HL-60 (cell line): ENCODE measurements at regions not wholly inside any gene's neighbourhood (a gene's known extent, or its start where the extent isn't known, plus 50 kb on each side); places are given as distances from the start of the nearest gene placed in this dataset.

Source experiments
- DNase-seq, 2 experiments: peaks; one replicate each; pipeline ENCODE4 v3.0.0-alpha.2; 2010 to 2020; ENCODE audit warnings: low read depth in 1 of 2, low spot score in 1 of 2
- H3K27ac ChIP-seq: fragments of 250-450 bp; sonication (Bioruptor Pico); replicated peaks from 2 replicates; pipeline ENCODE4 v1.5.1; 2020; ENCODE audit warnings: mild to moderate bottlenecking, moderate library complexity
- H3K27me3 ChIP-seq: fragments of 250-450 bp; sonication (Bioruptor Pico); 2 replicates; pipeline ENCODE4 v1.5.1; 2021; ENCODE audit warnings: mild to moderate bottlenecking, moderate library complexity; ENCODE audit not compliant: insufficient read depth, poor library complexity, severe bottlenecking
- H3K4me3 ChIP-seq: replicated peaks from 2 replicates; pipeline ENCODE4 v1.5.1; 2011; ENCODE audit warnings: mild to moderate bottlenecking, control low read depth, low read length; ENCODE audit not compliant: insufficient read depth
- GABPA ChIP-seq: IDR thresholded peaks from 2 replicates; pipeline ENCODE4 v1.6.1; 2012; ENCODE audit warnings: low read depth
- POLR2AphosphoS5 ChIP-seq: IDR thresholded peaks from 2 replicates; pipeline ENCODE4 v1.6.1; 2012; ENCODE audit warnings: low read depth
- SPI1 ChIP-seq: IDR thresholded peaks from 2 replicates; pipeline ENCODE4 v1.6.1; 2012; ENCODE audit warnings: low read depth, mild to moderate bottlenecking, borderline replicate concordance
- TF ChIP-seq, protein P1 (sequence below): IDR thresholded peaks from one replicate; pipeline ENCODE4 v1.5.1; 2011; ENCODE audit warnings: low read length, control low read depth, inconsistent platforms; ENCODE audit not compliant: insufficient read depth
- TF ChIP-seq, protein P2 (sequence below): IDR thresholded peaks from 2 replicates; pipeline ENCODE4 v1.6.1; 2012; ENCODE audit warnings: low read depth; ENCODE audit not compliant: insufficient replicate concordance

DNA sequence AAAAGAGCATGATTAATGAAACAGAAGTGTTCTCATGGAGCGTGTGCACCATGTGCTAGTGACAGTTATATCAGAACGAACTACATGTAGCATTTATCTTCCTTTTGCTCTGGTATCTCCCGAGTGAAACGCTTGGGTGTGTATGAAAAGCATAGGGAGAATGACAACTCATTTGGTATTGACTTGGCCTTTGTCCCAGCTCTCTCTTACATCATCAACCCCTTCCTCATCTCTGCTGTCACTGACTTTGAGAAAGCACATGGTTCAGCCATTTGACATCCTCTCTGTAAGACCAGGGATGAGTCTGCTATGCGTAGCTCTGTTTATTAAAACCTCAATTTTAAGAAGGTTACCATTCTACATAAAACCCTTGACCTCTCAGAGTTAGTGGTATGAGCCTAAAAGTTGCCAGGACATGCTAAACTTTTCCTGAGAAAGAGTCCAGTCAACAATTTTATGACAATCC is 201.0 kb downstream of the NRIP1 start:
- no peak overlapping the region for H3K27ac ChIP-seq
- no peak for TF ChIP-seq SPI1
- H3K4me3 ChIP-seq = no peak overlapping the region

DNA sequence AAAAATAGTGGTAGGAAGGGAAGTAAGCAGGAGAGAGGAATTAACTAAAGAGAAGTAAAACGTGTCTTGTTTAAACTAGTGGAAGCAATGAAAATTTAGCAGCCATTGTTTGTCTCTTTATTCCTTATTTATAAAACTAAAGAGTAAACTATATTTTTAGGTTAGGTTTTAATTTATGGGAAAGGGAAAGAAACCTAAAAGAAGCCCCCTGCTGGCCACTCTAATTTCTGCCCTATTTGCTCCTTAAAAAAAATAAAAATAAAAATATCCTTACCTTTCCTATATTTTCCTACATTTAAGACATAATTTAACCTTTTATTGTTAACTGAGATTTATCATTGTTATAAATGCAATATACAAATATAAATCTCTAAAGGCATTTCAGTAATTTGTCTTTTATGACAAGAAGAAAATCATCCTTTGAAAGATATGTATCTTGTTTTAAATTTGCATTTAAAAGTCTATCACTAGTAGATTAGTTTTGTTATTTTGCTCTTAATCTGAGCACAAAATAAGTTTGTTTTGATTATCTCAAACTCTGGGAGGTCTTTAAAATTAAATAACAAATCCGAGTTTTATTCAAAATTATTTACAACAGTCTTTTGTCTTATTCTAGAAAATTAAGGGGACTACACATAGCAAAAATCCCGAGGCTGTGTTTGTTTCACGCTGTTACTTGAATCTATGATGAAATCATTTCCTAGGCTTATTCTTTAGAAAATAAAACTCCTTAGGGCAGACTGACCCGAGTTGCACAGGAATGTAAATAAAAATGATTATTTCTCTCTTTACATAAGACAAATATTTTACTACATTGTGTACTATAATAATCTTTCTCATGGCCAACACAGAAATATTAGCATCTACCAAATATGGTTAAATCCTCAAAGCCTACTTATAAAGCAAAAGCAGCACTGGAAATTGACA is 201.7 kb downstream of the NRIP1 start:
- no peaks in the 10 kb centered on the region for H3K27me3 ChIP-seq
- H3K27ac ChIP-seq = no peak overlapping the region
- H3K4me3 ChIP-seq = no peak overlapping the region
- TF ChIP-seq, protein P1, sequence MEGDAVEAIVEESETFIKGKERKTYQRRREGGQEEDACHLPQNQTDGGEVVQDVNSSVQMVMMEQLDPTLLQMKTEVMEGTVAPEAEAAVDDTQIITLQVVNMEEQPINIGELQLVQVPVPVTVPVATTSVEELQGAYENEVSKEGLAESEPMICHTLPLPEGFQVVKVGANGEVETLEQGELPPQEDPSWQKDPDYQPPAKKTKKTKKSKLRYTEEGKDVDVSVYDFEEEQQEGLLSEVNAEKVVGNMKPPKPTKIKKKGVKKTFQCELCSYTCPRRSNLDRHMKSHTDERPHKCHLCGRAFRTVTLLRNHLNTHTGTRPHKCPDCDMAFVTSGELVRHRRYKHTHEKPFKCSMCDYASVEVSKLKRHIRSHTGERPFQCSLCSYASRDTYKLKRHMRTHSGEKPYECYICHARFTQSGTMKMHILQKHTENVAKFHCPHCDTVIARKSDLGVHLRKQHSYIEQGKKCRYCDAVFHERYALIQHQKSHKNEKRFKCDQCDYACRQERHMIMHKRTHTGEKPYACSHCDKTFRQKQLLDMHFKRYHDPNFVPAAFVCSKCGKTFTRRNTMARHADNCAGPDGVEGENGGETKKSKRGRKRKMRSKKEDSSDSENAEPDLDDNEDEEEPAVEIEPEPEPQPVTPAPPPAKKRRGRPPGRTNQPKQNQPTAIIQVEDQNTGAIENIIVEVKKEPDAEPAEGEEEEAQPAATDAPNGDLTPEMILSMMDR = no peak
- TF ChIP-seq GABPA = no peak
- TF ChIP-seq, protein P2, sequence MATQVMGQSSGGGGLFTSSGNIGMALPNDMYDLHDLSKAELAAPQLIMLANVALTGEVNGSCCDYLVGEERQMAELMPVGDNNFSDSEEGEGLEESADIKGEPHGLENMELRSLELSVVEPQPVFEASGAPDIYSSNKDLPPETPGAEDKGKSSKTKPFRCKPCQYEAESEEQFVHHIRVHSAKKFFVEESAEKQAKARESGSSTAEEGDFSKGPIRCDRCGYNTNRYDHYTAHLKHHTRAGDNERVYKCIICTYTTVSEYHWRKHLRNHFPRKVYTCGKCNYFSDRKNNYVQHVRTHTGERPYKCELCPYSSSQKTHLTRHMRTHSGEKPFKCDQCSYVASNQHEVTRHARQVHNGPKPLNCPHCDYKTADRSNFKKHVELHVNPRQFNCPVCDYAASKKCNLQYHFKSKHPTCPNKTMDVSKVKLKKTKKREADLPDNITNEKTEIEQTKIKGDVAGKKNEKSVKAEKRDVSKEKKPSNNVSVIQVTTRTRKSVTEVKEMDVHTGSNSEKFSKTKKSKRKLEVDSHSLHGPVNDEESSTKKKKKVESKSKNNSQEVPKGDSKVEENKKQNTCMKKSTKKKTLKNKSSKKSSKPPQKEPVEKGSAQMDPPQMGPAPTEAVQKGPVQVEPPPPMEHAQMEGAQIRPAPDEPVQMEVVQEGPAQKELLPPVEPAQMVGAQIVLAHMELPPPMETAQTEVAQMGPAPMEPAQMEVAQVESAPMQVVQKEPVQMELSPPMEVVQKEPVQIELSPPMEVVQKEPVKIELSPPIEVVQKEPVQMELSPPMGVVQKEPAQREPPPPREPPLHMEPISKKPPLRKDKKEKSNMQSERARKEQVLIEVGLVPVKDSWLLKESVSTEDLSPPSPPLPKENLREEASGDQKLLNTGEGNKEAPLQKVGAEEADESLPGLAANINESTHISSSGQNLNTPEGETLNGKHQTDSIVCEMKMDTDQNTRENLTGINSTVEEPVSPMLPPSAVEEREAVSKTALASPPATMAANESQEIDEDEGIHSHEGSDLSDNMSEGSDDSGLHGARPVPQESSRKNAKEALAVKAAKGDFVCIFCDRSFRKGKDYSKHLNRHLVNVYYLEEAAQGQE = no peak
- DNase-seq = no peak

More for the DNA sequence above, 201.0 kb downstream of the NRIP1 start:
- peak in 1 of 2 experiments; percentile 21 for DNase-seq
- H3K27me3 ChIP-seq = no peaks in the 10 kb centered on the region

DNA sequence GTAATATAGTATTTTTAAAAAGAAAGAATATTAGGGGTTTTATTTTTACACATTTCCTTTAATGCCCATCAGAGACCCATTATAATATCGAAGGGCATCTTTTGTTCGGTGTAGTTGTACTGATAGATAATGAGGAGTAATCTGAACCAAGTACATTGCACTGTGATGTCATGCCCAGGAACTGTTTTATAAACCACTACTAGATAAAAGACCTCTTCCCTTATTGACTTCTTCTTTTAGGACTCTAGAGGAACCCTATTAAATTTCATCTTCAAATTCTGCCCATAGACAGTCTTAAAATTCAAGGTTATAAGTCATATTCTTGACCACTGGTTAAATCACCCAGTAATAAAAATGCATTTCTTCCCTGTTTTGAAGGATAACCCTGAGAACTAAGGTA is 206.5 kb downstream of the NRIP1 start:
- Histone ChIP-seq H3K27ac (no peak overlapping the region), H3K4me3 (no peak overlapping the region), H3K27me3 (no peaks in the 10 kb centered on the region)
- no peak for DNase-seq
- TF ChIP-seq SPI1 (peak; percentile 23; the same call in 1 of the 2 replicates), POLR2AphosphoS5 (no peak)

DNA sequence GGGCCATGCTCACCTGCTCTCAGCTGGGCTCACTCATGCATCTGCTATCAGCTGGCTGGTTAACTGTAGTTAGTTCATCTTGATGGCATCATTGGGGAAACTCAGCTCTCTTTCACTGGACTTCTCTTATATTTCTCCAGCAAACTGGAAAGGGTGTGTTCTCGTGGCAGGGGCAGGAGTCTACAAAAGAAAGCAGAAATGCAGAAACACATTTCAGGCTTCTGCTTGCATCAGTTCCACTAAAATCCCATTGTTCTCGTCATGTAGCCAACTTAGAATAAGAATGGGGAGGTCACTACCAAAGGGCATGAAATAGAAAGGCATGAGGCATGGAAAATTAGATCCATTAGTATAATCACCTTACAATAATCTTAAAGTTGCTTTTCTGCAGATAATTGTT is 207.3 kb downstream of the NRIP1 start:
- H3K4me3 ChIP-seq = no peak overlapping the region
- TF ChIP-seq, protein P2 = no peak
- no peak for TF ChIP-seq POLR2AphosphoS5
- TF ChIP-seq GABPA = no peak
- TF ChIP-seq, protein P1 = no peak
- no peak for TF ChIP-seq SPI1
- H3K27ac ChIP-seq = no peak overlapping the region
- H3K27me3 ChIP-seq = no peaks in the 10 kb centered on the region
- no peak for DNase-seq
